ENCODE measurements at regions not wholly inside any gene's neighbourhood (a gene's known extent, or its start where the extent isn't known, plus 50 kb on each side); places are given as distances from the start of the nearest gene placed in this dataset.

GRCh38 chr13:80235967-80236302 lies 105.0 kb downstream of the SPRY2 start:
- Histone ChIP-seq H3K4me1 (ENCODE audit: control insufficient read depth, insufficient read depth, low read length) (no peaks in the 10 kb centered on the region; the same call in 1 of the 2 replicates), H4K91ac (ENCODE audit: insufficient read depth, low read depth, low read length) (no peak overlapping the region), H3K18ac (ENCODE audit: low read depth, low read length) (no peak overlapping the region), H3K79me1 (ENCODE audit: low read depth in 1 of 2, low read length in 2 of 2) (no peaks in the 10 kb centered on the region), H3K4me2 (ENCODE audit: low read depth, low read length) (no peak overlapping the region), H3K36me3 (ENCODE audit: control insufficient read depth, insufficient read depth, low read length) (no peaks in the 10 kb centered on the region), H3K56ac (ENCODE audit: extremely low read depth, insufficient read depth, low read length) (no peak overlapping the region), H2AK9ac (replicated peaks; ENCODE audit: low read depth, low read length, poor library complexity) (no peak overlapping the region), H2BK120ac (ENCODE audit: low read depth, low read length) (no peak overlapping the region), H2BK5ac (ENCODE audit: low read depth, low read length, poor library complexity, severe bottlenecking) (no peak overlapping the region), H2BK15ac (ENCODE audit: low read depth, low read length) (no peak overlapping the region), H2AK5ac (ENCODE audit: low read depth, low read length) (no peak overlapping the region), H3K9ac (ENCODE audit: low read depth, low read length) (no peak overlapping the region), H4K5ac (ENCODE audit: low read depth, low read length) (no peak overlapping the region), H3K9me3 (ENCODE audit: control insufficient read depth, insufficient read depth, low read length) (no peaks in the 10 kb centered on the region), H3K27me3 (ENCODE audit: control insufficient read depth, insufficient read depth, low read length) (no peaks in the 10 kb centered on the region), H3K4me3 (ENCODE audit: insufficient read depth, low read depth, low read length) (no peak overlapping the region), H3K23ac (ENCODE audit: low read depth, low read length) (no peak overlapping the region), H2AFZ (replicated peaks; ENCODE audit: low read length, poor library complexity) (no peak overlapping the region), H3K27ac (ENCODE audit: insufficient read depth, low read length) (no peak overlapping the region), H4K20me1 (ENCODE audit: insufficient read depth, low read length) (no peaks in the 10 kb centered on the region), H2BK20ac (ENCODE audit: low read depth, low read length) (no peak overlapping the region), H3K14ac (replicated peaks; ENCODE audit: low read depth, low read length) (no peak overlapping the region), H3K9me1 (ENCODE audit: insufficient read depth, low read length) (no peaks in the 10 kb centered on the region), H3K4ac (ENCODE audit: low read depth, low read length) (no peak overlapping the region), H4K8ac (ENCODE audit: low read depth in 2 of 2, low read length in 2 of 2) (no peak overlapping the region)
- DNase-seq (no peak), ATAC-seq (ENCODE audit: low read depth) (no peak)
- CTCF ChIA-PET: interaction anchor here (0.5 kb wide), 1 partner anchor 11 kb away, joined by 3 read pairs; no protein-coding TSS in a partner anchor
- TF ChIP-seq RAD21 (IDR thresholded peaks at IDR 0.05; ENCODE audit: low read length) (no peak), SMC3 (IDR thresholded peaks at IDR 0.05; ENCODE audit: low read depth, low read length) (no peak), CEBPB (IDR thresholded peaks at IDR 0.05; ENCODE audit: low read depth, low read length) (no peak), MAZ (IDR thresholded peaks at IDR 0.05; ENCODE audit: borderline replicate concordance, low read depth, low read length) (no peak), RFX5 (IDR thresholded peaks at IDR 0.05; ENCODE audit: low read depth, low read length) (no peak), NFE2L2 (IDR thresholded peaks at IDR 0.05; ENCODE audit: low read depth, low read length) (no peak), ELK1 (IDR thresholded peaks at IDR 0.05; ENCODE audit: borderline replicate concordance, low read depth, low read length) (no peak), MAFK (IDR thresholded peaks at IDR 0.05; ENCODE audit: low read depth, low read length) (no peak), POLR2A (IDR thresholded peaks at IDR 0.05; ENCODE audit: low read depth, low read length) (no peak), RCOR1 (IDR thresholded peaks at IDR 0.05; ENCODE audit: insufficient replicate concordance, low read length) (no peak), CHD1 (IDR thresholded peaks at IDR 0.05; ENCODE audit: low read depth, low read length) (no peak), USF2 (IDR thresholded peaks at IDR 0.05; ENCODE audit: low read depth, low read length) (no peak), FOS (IDR thresholded peaks at IDR 0.05; ENCODE audit: low read depth, low read length) (no peak), CTCF (conservative IDR thresholded peaks at IDR 0.05; ENCODE audit: low read depth, low read length) (no peak), BHLHE40 (IDR thresholded peaks at IDR 0.05; ENCODE audit: low read depth, low read length) (no peak), MXI1 (IDR thresholded peaks at IDR 0.05; ENCODE audit: borderline replicate concordance, low read depth, low read length) (no peak)
- dilution Hi-C loops (cut with HindIII; ENCODE audit: low sequenced_read_pairs, unreplicated experiment) (no loop called here), intact Hi-C loops (cut with micrococcal nuclease) (loop anchor here (2.0 kb wide), 1 partner anchor 15 kb away; no protein-coding TSS in a partner anchor), in situ Hi-C loops (cut with MboI; ENCODE audit: low sequenced_read_pairs) (no loop called here)
- no TSS peak for BruUV-seq (replicated peaks)
- POLR2A ChIA-PET (ENCODE audit: unreplicated experiment): no interaction called here
- no CpG with 5 or more reads among the region's 4 CpGs for WGBS, 2 experiments (ENCODE audit: extremely low coverage in 2 of 2, insufficient read length in 1 of 2)

All from IMR-90 (cell line).